SK-N-SH (cell line): ENCODE measurements at regions not wholly inside any gene's neighbourhood (a gene's known extent, or its start where the extent isn't known, plus 50 kb on each side); places are given as distances from the start of the nearest gene placed in this dataset.

Source experiments
- CTCF ChIA-PET: fragments of 300-600, 350-600 bp; formaldehyde crosslinking; extraction: SDS; loops from one replicate; lab custom pipeline; 2021; lab: Yijun Ruan, JAX
- POLR2A ChIA-PET: fragments of 350-600 bp; sonication (Branson Sonifier 250); formaldehyde crosslinking; extraction: SDS; loops from one replicate; lab custom pipeline; 2020; ENCODE audit warnings: antibody characterized with exemption, inconsistent platforms; lab: Yijun Ruan, JAX
- DNase-seq: peaks from one replicate; pipeline ENCODE4 v3.0.0; 2012
- H2AFZ ChIP-seq: fragments of 200-600 bp; sonication (generic); 2 replicates; pipeline ENCODE4 v1.8.1; 2016; ENCODE audit warnings: antibody characterized with exemption, mild to moderate bottlenecking, low read depth
- H3F3A ChIP-seq: fragments of 200-600 bp; sonication (generic); replicated peaks from 2 replicates; pipeline ENCODE3; 2016; ENCODE audit warnings: antibody characterized with exemption, mild to moderate bottlenecking; ENCODE audit not compliant: insufficient read depth
- H3K27ac ChIP-seq, 2 experiments: fragments of 200-500 bp in 1 of 2; fragments of 200-600 bp in 1 of 2; sonication (Bioruptor generic) in 1 of 2; sonication (generic), shearing (Covaris generic) in 1 of 2; 2 replicates each; pipeline versions ENCODE4 v1.5.1 to v1.6.1; 2014 to 2016; ENCODE audit warnings: low read depth in 2 of 2, inconsistent platforms in 1 of 2, low read length in 1 of 2, mild to moderate bottlenecking in 1 of 2, mixed read lengths in 1 of 2
- H3K27me3 ChIP-seq: fragments of 200-600 bp; sonication (generic), shearing (Covaris generic); 2 replicates; pipeline ENCODE4 v1.6.1; 2016; ENCODE audit warnings: mixed run types; ENCODE audit not compliant: insufficient read depth
- H3K36me3 ChIP-seq, 2 experiments: fragments of 200-500 bp in 1 of 2; fragments of 200-600 bp in 1 of 2; sonication (Bioruptor generic) in 1 of 2; sonication (generic) in 1 of 2; replicated peaks in 1 of 2; 2 replicates each; pipeline versions ENCODE3 to v1.5.1; 2014 to 2016; ENCODE audit warnings: low read length in 1 of 2, mild to moderate bottlenecking in 1 of 2; ENCODE audit not compliant: insufficient read depth in 2 of 2, control insufficient read depth in 1 of 2
- H3K4me1 ChIP-seq, 2 experiments: fragments of 200-500 bp in 1 of 2; fragments of 200-600 bp in 1 of 2; sonication (Bioruptor generic) in 1 of 2; sonication (generic), shearing (Covaris generic) in 1 of 2; 2 replicates each; pipeline versions ENCODE4 v1.5.1 to v1.6.1; 2014 to 2016; ENCODE audit warnings: low read depth in 1 of 2, low read length in 1 of 2, mixed run types in 1 of 2; ENCODE audit not compliant: insufficient read depth in 2 of 2, control insufficient read depth in 1 of 2
- H3K4me2 ChIP-seq: fragments of 200-600 bp; sonication (generic), shearing (Covaris generic); 2 replicates; pipeline ENCODE4 v1.6.1; 2017; ENCODE audit warnings: mixed run types
- H3K4me3 ChIP-seq, 2 experiments: fragments of 200-500 bp in 1 of 2; fragments of 200-600 bp in 1 of 2; sonication (Bioruptor generic) in 1 of 2; sonication (generic), shearing (Covaris generic) in 1 of 2; 2 replicates each; pipeline versions ENCODE4 v1.5.1 to v1.8.1; 2014 to 2016; ENCODE audit warnings: low read depth in 2 of 2, inconsistent platforms in 1 of 2, low read length in 1 of 2, mild to moderate bottlenecking in 1 of 2, mixed read lengths in 1 of 2, moderate library complexity in 1 of 2
- H3K79me2 ChIP-seq: fragments of 200-600 bp; sonication (generic); 2 replicates; pipeline ENCODE4 v1.8.1; 2017; ENCODE audit warnings: mild to moderate bottlenecking; ENCODE audit not compliant: insufficient read depth
- H3K9ac ChIP-seq: fragments of 200-600 bp; sonication (generic); 2 replicates; pipeline ENCODE4 v1.6.1; 2017; ENCODE audit warnings: mixed run types
- H3K9me2 ChIP-seq: fragments of 200-600 bp; sonication (generic); 2 replicates; pipeline ENCODE4 v1.6.1; 2017; ENCODE audit warnings: mixed run types
- H3K9me3 ChIP-seq: fragments of 200-600 bp; sonication (generic); 2 replicates; pipeline ENCODE4 v1.6.1; 2017; ENCODE audit warnings: mixed run types, mild to moderate bottlenecking, moderate library complexity
- H4K20me1 ChIP-seq: fragments of 200-600 bp; sonication (generic); 2 replicates; pipeline ENCODE4 v1.6.1; 2017; ENCODE audit warnings: mild to moderate bottlenecking, mixed run types; ENCODE audit not compliant: insufficient read depth
- CHD2 ChIP-seq: fragments of 150-350 bp; IDR thresholded peaks from 2 replicates; pipeline ENCODE4 v1.6.1; 2018; ENCODE audit warnings: low read length; ENCODE audit not compliant: partially characterized antibody
- CTCF ChIP-seq: fragments of 200-600 bp; sonication (generic); IDR thresholded peaks from 2 replicates; pipeline ENCODE4 v1.6.1; 2017; ENCODE audit warnings: antibody characterized with exemption, mild to moderate bottlenecking, moderate library complexity
- EP300 ChIP-seq, 2 experiments: IDR thresholded peaks; 2 replicates each; pipeline versions ENCODE4 v1.4.0 to v1.6.1; 2012; ENCODE audit warnings: borderline replicate concordance in 1 of 2, low read depth in 1 of 2, low read length in 1 of 2
- FOSL2 ChIP-seq: IDR thresholded peaks from 2 replicates; pipeline ENCODE4 v1.4.0; 2012; ENCODE audit warnings: low read depth, mild to moderate bottlenecking, moderate library complexity, borderline replicate concordance
- FOXJ3 ChIP-seq: sonication (generic); formaldehyde crosslinking; IDR thresholded peaks from 2 replicates; pipeline ENCODE4 v1.5.1; 2020; ENCODE audit warnings: mild to moderate bottlenecking, missing genetic modification reagents
- FOXM1 ChIP-seq: IDR thresholded peaks from 2 replicates; pipeline ENCODE4 v1.4.0; 2012; ENCODE audit warnings: low read depth, mild to moderate bottlenecking
- GATA2 ChIP-seq: sonication (generic); formaldehyde crosslinking; IDR thresholded peaks from 2 replicates; pipeline ENCODE4 v1.5.0; 2020; ENCODE audit warnings: mild to moderate bottlenecking, missing genetic modification reagents
- IRF3 ChIP-seq: fragments of 150-350 bp; IDR thresholded peaks from 2 replicates; pipeline ENCODE4 v1.6.1; 2016; ENCODE audit warnings: mild to moderate bottlenecking, low read depth, low read length
- MEF2A ChIP-seq: IDR thresholded peaks from 2 replicates; pipeline ENCODE4 v1.4.0; 2012; ENCODE audit warnings: low read depth, borderline replicate concordance
- MXI1 ChIP-seq: IDR thresholded peaks from 2 replicates; pipeline ENCODE4 v1.6.1; 2012; ENCODE audit warnings: mild to moderate bottlenecking, low read depth, low read length, improper control_type of control experiment
- NFIC ChIP-seq: IDR thresholded peaks from 2 replicates; pipeline ENCODE4 v1.4.0; 2012; ENCODE audit warnings: borderline replicate concordance
- NRF1 ChIP-seq: IDR thresholded peaks from 2 replicates; pipeline ENCODE4 v1.6.1; 2012; ENCODE audit warnings: low read depth, mild to moderate bottlenecking, low read length
- POLR2AphosphoS5 ChIP-seq: IDR thresholded peaks from 2 replicates; pipeline ENCODE4 v1.6.1; 2012; ENCODE audit warnings: low read depth, low read length
- RFX5 ChIP-seq: IDR thresholded peaks from 2 replicates; pipeline ENCODE4 v1.6.1; 2012; ENCODE audit warnings: mild to moderate bottlenecking, improper control_type of control experiment, low read length
- SMC3 ChIP-seq: IDR thresholded peaks from 2 replicates; pipeline ENCODE4 v1.6.1; 2012; ENCODE audit warnings: low read depth, low read length, improper control_type of control experiment
- TEAD4 ChIP-seq: IDR thresholded peaks from 2 replicates; pipeline ENCODE4 v1.4.0; 2012; ENCODE audit warnings: mild to moderate bottlenecking, borderline replicate concordance; ENCODE audit not compliant: insufficient read depth
- USF1 ChIP-seq: IDR thresholded peaks from 2 replicates; pipeline ENCODE4 v1.4.0; 2012; ENCODE audit warnings: low read depth, borderline replicate concordance
- USF2 ChIP-seq: fragments of 150-350 bp; IDR thresholded peaks from 2 replicates; pipeline ENCODE4 v1.6.1; 2017; ENCODE audit warnings: antibody characterized with exemption, low read length, low read depth, borderline replicate concordance
- YY1 ChIP-seq: IDR thresholded peaks from 2 replicates; pipeline ENCODE4 v1.4.0; 2012; ENCODE audit warnings: low read depth, mild to moderate bottlenecking
- ZBTB33 ChIP-seq: IDR thresholded peaks from 2 replicates; pipeline ENCODE4 v1.4.0; 2012; ENCODE audit warnings: low read depth, borderline replicate concordance
- WGBS: methylation state at CpG from one replicate; pipeline ENCODE4 v1.1.6; 2017; ENCODE audit warnings: low lambda C conversion rate; 5-methylcytosine and 5-hydroxymethylcytosine counted together

- Histone ChIP-seq H3K9me2 (no peaks in the 10 kb centered on the region), H3K4me1 (peaks cover 0 to 3% of the 10 kb centered on the region in 2 experiments; a peak in 1 of 4 replicates), H3K9me3 (no peaks in the 10 kb centered on the region), H2AFZ (no peak overlapping the region), H3K4me2 (no peak overlapping the region), H3K36me3 (no peaks in the 10 kb centered on the region), H4K20me1 (no peaks in the 10 kb centered on the region), H3K9ac (no peak overlapping the region), H3F3A (no peaks in the 10 kb centered on the region), H3K27me3 (no peaks in the 10 kb centered on the region), H3K27ac (no peak overlapping the region), H3K79me2 (no peaks in the 10 kb centered on the region), H3K4me3 (no peak overlapping the region)
- TF ChIP-seq MXI1 (no peak), POLR2AphosphoS5 (no peak), USF2 (no peak), EP300 (IDR thresholded peaks at IDR 0.05; ENCODE audit: borderline replicate concordance in 1 of 2, low read depth in 1 of 2, low read length in 1 of 2) (no peak), FOSL2 (no peak), FOXJ3 (CRISPR knock-in tag) (no peak)
- no peak for DNase-seq
- POLR2A ChIA-PET: no interaction called here
- CTCF ChIA-PET: no interaction called here
- WGBS: 66% methylated on average over 2 of the region's 2 CpGs
These were observed 229.7 kb upstream of the NCAM1 start for GRCh38 chr11:112731538-112731937.

GRCh38 chr11:112732031-112732430, 229.2 kb upstream of the NCAM1 start:
- TF ChIP-seq TEAD4: no peak
- TF ChIP-seq RFX5: no peak
- TF ChIP-seq EP300 (IDR thresholded peaks at IDR 0.05; ENCODE audit: borderline replicate concordance in 1 of 2, low read depth in 1 of 2, low read length in 1 of 2): no peak
- no peak for TF ChIP-seq FOSL2
- TF ChIP-seq MEF2A: no peak
- no peak for TF ChIP-seq MXI1
- no peak for TF ChIP-seq USF1
- TF ChIP-seq NFIC: no peak
- TF ChIP-seq ZBTB33: no peak
- no peak for TF ChIP-seq NRF1
- TF ChIP-seq CHD2: no peak
- TF ChIP-seq GATA2: no peak
- no peak for TF ChIP-seq FOXJ3 (CRISPR knock-in tag)
- TF ChIP-seq IRF3: no peak
- TF ChIP-seq YY1: no peak
- no peak for TF ChIP-seq FOXM1
- no peak for TF ChIP-seq SMC3
- TF ChIP-seq CTCF: no peak
- no peak for TF ChIP-seq USF2
- ChIA-PET CTCF (no interaction called here), POLR2A (interaction anchor here (0.5 kb wide), 1 partner anchor 666 kb away, joined by 6 read pairs; no protein-coding TSS in a partner anchor)
- Histone ChIP-seq H2AFZ (no peak overlapping the region), H3K4me1 (peaks cover 0 to 3% of the 10 kb centered on the region in 2 experiments; a peak in 1 of 4 replicates), H3K36me3 (no peaks in the 10 kb centered on the region), H3K4me2 (no peak overlapping the region), H3F3A (no peaks in the 10 kb centered on the region), H3K9ac (no peak overlapping the region), H4K20me1 (no peaks in the 10 kb centered on the region), H3K79me2 (no peaks in the 10 kb centered on the region), H3K9me3 (no peaks in the 10 kb centered on the region), H3K27ac (no peak overlapping the region), H3K9me2 (no peaks in the 10 kb centered on the region), H3K27me3 (no peaks in the 10 kb centered on the region), H3K4me3 (no peak overlapping the region)
- DNase-seq: no peak
- WGBS: 29% methylated on average over 4 of the region's 4 CpGs
